Lower leg skin (tissue), 4 donors: ENCODE measurements at regions not wholly inside any gene's neighbourhood (a gene's known extent, or its start where the extent isn't known, plus 50 kb on each side); places are given as distances from the start of the nearest gene placed in this dataset.

Source experiments
- DNase-seq, 2 donors: peaks; one replicate each; pipeline ENCODE4 v3.0.0-alpha.2; 2019; ENCODE audit warnings: low spot score in 2 of 2
- H3K4me3 ChIP-seq: fragments of 200-600 bp; sonication (generic); 2 replicates; pipeline ENCODE4 v1.5.1; 2017; ENCODE audit warnings: mild to moderate bottlenecking, low read depth; ENCODE audit not compliant: poor library complexity, severe bottlenecking
- POLR2A ChIP-seq, 2 donors: fragments of 450-650 bp; IDR thresholded peaks; one replicate each; pipeline ENCODE4 v1.6.1; 2016 to 2017; ENCODE audit warnings: antibody characterized with exemption in 2 of 2, mild to moderate bottlenecking in 1 of 2, moderate library complexity in 1 of 2
- WGBS, 2 donors: methylation state at CpG; one replicate each; pipeline ENCODE4 v1.1.5; 2018; 5-methylcytosine and 5-hydroxymethylcytosine counted together
- intact Hi-C: fragments of 100-400 bp; cut with DNase I; formaldehyde crosslinking; loops from one replicate; pipeline ENCODE4 v1.15.0; 2023; ENCODE audit warnings: low total_unique reads
- TF ChIP-seq, protein P1 (sequence below), 3 donors: fragments of 450-650 bp; IDR thresholded peaks; one replicate each; pipeline ENCODE4 v1.5.1; 2016; ENCODE audit warnings: antibody characterized with exemption in 3 of 3, mild to moderate bottlenecking in 3 of 3, moderate library complexity in 2 of 3

- 67 to 69% methylated on average over 4 of the region's 4 CpGs for WGBS, 2 donors
- intact Hi-C loops, result no loop called here
- peak in 1 of 2 donors; percentile 33 for DNase-seq
- H3K4me3 ChIP-seq, result no peak overlapping the region
- TF ChIP-seq, protein P1, sequence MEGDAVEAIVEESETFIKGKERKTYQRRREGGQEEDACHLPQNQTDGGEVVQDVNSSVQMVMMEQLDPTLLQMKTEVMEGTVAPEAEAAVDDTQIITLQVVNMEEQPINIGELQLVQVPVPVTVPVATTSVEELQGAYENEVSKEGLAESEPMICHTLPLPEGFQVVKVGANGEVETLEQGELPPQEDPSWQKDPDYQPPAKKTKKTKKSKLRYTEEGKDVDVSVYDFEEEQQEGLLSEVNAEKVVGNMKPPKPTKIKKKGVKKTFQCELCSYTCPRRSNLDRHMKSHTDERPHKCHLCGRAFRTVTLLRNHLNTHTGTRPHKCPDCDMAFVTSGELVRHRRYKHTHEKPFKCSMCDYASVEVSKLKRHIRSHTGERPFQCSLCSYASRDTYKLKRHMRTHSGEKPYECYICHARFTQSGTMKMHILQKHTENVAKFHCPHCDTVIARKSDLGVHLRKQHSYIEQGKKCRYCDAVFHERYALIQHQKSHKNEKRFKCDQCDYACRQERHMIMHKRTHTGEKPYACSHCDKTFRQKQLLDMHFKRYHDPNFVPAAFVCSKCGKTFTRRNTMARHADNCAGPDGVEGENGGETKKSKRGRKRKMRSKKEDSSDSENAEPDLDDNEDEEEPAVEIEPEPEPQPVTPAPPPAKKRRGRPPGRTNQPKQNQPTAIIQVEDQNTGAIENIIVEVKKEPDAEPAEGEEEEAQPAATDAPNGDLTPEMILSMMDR (IDR thresholded peaks at IDR 0.05), result no peak
- TF ChIP-seq POLR2A (IDR thresholded peaks at IDR 0.05), result no peak
Observed at GRCh38 chr3:8416965-8417364, 84.7 kb upstream of the LMCD1 start.

GRCh38 chr3:8420612-8421011 lies 81.0 kb upstream of the LMCD1 start:
- no peak for TF ChIP-seq POLR2A (IDR thresholded peaks at IDR 0.05)
- TF ChIP-seq, protein P1 (IDR thresholded peaks at IDR 0.05), result no peak
- 82 to 83% methylated on average over 2 of the region's 2 CpGs for WGBS, 2 donors
- H3K4me3 ChIP-seq, result no peak overlapping the region
- intact Hi-C loops, result no loop called here
- DNase-seq, result no peak

DNA sequence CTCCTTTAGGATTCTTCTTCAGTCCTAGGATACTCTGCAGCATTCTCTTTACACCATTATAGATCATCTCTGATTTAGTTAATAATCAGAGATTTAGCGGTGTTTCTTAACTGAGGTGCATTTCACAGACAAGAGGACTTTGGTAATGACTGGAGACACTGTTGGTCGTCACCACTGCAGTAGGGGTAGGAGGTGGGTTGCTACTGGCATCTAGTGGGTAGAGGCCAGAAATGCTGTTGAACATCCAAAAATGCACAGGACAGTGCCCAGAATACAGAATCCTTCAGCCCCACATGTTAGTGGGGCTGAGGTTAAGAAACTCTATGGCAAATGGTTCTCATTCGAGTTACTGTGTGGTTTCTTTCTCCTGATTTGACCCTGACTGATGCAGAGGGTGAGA lies 80.4 kb upstream of the LMCD1 start:
- intact Hi-C loops, result no loop called here
- 81 to 85% methylated on average over 3 of the region's 3 CpGs for WGBS, 2 donors
- no peak for DNase-seq

GRCh38 chr3:8421711-8422110 lies 79.9 kb upstream of the LMCD1 start:
- intact Hi-C loops, result no loop called here
- no peak for TF ChIP-seq POLR2A (IDR thresholded peaks at IDR 0.05)
- TF ChIP-seq, protein P1 (IDR thresholded peaks at IDR 0.05), result no peak
- 84 to 86% methylated on average over 4 of the region's 4 CpGs for WGBS, 2 donors
- no peak overlapping the region for H3K4me3 ChIP-seq
- DNase-seq, result no peak

More for the DNA sequence above, 80.4 kb upstream of the LMCD1 start:
- no peak for TF ChIP-seq POLR2A (IDR thresholded peaks at IDR 0.05)
- H3K4me3 ChIP-seq, result no peak overlapping the region

GRCh38 chr3:8423307-8423706 lies 78.3 kb upstream of the LMCD1 start:
- no peak for DNase-seq
- no peak overlapping the region for H3K4me3 ChIP-seq
- 51 to 56% methylated on average over 2 of the region's 2 CpGs for WGBS, 2 donors
- TF ChIP-seq POLR2A (IDR thresholded peaks at IDR 0.05), result no peak
- TF ChIP-seq, protein P1 (IDR thresholded peaks at IDR 0.05), result no peak
- intact Hi-C loops, result no loop called here

DNA sequence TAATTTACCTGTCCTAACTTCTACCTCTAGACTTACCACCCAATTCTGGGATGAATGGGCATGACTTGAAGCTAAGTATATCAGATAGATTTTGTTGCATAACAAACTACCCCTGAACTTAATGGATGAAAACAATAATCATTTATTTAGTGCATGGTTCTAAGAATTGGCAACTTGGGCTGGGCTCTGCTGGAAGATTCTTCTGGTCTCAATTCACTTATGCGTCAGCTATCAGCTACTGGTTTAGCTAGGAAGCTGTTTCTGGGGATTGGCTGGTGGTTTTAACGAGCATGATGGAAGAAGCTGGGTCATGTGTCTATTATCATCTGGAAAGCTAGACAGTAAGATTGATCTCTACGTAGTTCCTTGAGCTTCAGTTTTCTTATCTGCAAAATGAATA lies 77.3 kb upstream of the LMCD1 start:
- no peak for DNase-seq
- 86 to 92% methylated on average over 3 of the region's 3 CpGs for WGBS, 2 donors
- TF ChIP-seq POLR2A (IDR thresholded peaks at IDR 0.05), result no peak
- TF ChIP-seq, protein P1 (IDR thresholded peaks at IDR 0.05), result no peak
- no peak overlapping the region for H3K4me3 ChIP-seq
- intact Hi-C loops, result no loop called here
